AG04449 (cell line): ENCODE measurements at regions not wholly inside any gene's neighbourhood (a gene's known extent, or its start where the extent isn't known, plus 50 kb on each side); places are given as distances from the start of the nearest gene placed in this dataset.

ENCODE experiments used
- CTCF ChIA-PET: fragments of 350-600 bp; formaldehyde crosslinking; extraction: SDS; loops from one replicate; lab custom pipeline; 2021; ENCODE audit warnings: antibody characterized with exemption; lab: Yijun Ruan, JAX
- POLR2A ChIA-PET: fragments of 400-600, 350-600 bp; formaldehyde crosslinking; extraction: SDS; loops from one replicate; lab custom pipeline; 2020; ENCODE audit warnings: antibody characterized with exemption, inconsistent platforms; lab: Yijun Ruan, JAX
- DNase-seq: peaks from one replicate; pipeline ENCODE4 v3.0.0-alpha.2; 2010; ENCODE audit warnings: low read depth, low spot score
- H3K4me3 ChIP-seq: 2 replicates; pipeline ENCODE4 v1.5.1; 2011; ENCODE audit warnings: low read depth, mild to moderate bottlenecking, control low read depth, low read length
- TF ChIP-seq, protein P1 (sequence below): IDR thresholded peaks from one replicate; pipeline ENCODE4 v1.5.1; 2011; ENCODE audit warnings: mild to moderate bottlenecking, moderate library complexity, low read length, control low read depth, inconsistent platforms; ENCODE audit not compliant: insufficient read depth; ENCODE audit errors: missing control alignments

DNA sequence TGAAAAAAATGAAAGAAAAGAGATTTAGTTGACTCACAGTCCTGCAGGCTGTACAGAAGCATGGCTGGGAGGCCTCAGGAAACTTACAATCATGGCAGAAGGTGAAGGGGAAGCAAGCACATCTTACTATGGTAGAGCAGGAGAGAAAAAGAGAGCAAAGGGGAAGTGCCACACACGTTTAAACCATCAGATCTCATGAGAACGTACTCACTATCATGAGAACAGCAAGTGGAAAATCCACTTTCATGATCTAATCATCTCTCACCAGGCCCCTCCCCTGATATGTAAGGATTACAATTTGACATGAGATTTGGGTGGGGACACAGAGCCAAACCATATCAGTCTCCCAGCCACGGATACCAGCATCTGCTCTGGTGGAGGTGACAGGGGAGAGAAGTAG is 50.8 kb upstream of the CPOX start:
- DNase-seq: no peak
- POLR2A ChIA-PET: no interaction called here
- TF ChIP-seq, protein P1, sequence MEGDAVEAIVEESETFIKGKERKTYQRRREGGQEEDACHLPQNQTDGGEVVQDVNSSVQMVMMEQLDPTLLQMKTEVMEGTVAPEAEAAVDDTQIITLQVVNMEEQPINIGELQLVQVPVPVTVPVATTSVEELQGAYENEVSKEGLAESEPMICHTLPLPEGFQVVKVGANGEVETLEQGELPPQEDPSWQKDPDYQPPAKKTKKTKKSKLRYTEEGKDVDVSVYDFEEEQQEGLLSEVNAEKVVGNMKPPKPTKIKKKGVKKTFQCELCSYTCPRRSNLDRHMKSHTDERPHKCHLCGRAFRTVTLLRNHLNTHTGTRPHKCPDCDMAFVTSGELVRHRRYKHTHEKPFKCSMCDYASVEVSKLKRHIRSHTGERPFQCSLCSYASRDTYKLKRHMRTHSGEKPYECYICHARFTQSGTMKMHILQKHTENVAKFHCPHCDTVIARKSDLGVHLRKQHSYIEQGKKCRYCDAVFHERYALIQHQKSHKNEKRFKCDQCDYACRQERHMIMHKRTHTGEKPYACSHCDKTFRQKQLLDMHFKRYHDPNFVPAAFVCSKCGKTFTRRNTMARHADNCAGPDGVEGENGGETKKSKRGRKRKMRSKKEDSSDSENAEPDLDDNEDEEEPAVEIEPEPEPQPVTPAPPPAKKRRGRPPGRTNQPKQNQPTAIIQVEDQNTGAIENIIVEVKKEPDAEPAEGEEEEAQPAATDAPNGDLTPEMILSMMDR: no peak
- CTCF ChIA-PET: no interaction called here
- no peak overlapping the region for H3K4me3 ChIP-seq

DNA sequence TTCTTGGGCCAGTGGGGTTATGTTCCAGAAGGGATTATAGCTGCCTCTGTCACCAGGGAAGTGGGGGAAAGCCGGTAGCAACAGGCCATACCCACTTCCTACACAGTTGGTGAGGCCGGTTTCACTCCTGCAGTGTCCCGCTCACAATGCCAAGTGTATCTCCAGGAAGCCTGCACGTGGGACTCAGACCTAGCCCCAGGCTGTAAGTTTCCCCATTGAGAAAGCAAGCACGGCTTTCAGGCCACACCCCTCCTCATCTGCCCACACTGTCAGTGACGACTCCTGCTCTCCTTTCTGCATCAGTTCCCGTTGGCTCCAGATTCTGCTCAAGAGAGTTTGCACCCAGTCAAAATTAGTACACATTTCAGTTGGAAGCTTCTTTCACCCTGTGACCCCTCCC is 51.6 kb upstream of the CPOX start:
- DNase-seq: no peak
- CTCF ChIA-PET: interaction anchor here (0.8 to 1.5 kb wide), 2 partner anchors 12 to 36 kb away, joined by 3 read pairs; no protein-coding TSS in a partner anchor
- H3K4me3 ChIP-seq: no peak overlapping the region
- TF ChIP-seq, protein P1: no peak
- POLR2A ChIA-PET: no interaction called here

DNA sequence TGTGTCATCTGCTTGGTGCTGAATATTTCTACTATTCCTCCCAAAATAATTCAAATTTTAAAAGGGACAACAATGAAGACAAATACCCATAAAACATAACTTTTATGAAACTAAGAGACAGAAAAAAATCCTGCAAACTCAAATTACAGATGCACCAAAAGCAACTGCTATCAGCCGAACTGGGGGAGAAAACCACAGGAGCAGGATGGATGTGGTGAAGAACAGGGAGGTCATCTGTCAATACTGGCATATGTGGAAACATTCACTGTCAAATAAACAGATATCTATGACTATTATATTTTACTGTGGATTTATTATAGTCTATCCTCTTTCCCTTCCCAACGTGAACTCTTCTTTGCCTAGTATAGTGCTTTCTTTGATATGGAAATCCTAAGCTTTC is 53.3 kb upstream of the CPOX start:
- CTCF ChIA-PET: interaction anchor here (1.2 to 1.3 kb wide), 3 partner anchors 11 to 43 kb away, joined by 3 to 7 read pairs (median 4); no protein-coding TSS in a partner anchor
- DNase-seq: no peak
- TF ChIP-seq, protein P1: no peak
- POLR2A ChIA-PET: no interaction called here
- H3K4me3 ChIP-seq: no peak overlapping the region

DNA sequence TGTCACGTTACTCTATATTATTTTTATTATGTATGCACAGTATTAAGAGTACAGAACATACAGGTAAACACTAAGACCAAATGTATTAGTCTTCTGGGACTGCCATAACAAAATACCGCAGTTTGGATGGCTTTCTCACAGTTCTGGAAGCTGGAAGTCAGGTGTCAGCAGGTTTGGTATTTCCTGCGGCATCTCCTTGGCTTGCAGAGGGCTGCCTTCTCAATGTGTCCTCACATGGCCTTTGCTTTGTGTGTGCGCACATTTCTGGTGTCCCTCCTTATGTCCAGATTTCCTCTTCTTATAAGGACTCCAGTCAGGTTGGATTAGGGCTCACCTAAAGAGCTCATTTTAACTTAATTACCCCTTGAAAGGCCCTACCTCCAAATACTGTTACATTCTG is 53.8 kb upstream of the CPOX start:
- ChIA-PET POLR2A (no interaction called here), CTCF (interaction anchor here (1.2 to 1.3 kb wide), 2 partner anchors 10 to 44 kb away, joined by 4 to 7 read pairs; no protein-coding TSS in a partner anchor)
- DNase-seq: peak; percentile 16
- TF ChIP-seq, protein P1: no peak
- no peak overlapping the region for H3K4me3 ChIP-seq

DNA sequence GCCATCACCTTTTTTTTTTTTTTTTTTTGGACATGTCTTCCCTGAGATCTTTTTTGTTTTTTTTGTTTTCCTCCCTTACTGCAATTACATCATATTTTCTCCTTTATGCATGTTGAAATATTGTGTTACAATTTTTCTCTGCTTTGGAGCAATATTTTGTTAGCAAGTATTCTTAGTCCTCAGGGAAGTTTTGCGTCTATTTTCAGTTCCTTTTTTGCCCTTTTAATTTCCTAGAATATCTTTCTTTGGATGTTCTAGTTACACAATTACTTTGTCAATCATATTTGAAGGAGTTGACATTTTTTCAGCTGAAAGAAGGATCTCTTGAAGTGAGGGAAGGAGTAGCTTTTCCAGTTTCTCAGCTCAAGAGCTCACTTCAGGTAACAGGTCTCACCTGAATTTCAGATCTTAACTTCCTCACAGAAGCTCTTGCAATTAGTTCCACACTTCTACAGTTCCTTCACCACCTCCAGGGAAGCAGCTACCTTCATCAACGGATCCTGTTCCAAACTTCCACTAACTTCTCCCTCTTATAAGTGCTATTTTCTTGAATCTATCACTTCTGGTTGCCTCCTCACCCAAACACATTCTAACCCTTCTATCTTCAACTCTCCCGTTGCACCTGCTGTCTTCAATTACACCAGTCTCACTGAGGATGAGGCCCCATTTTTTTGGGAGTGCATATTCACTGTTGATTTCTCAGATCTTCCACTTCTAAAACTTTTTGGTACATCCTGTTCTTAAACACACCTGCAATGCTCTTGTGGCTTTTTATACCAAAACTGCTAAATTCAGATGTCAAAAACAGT is 57.8 kb upstream of the CPOX start:
- POLR2A ChIA-PET: no interaction called here
- TF ChIP-seq, protein P1: no peak
- CTCF ChIA-PET: interaction anchor here (1.1 kb wide), 1 partner anchor 29 kb away, joined by 3 read pairs; no protein-coding TSS in a partner anchor
- DNase-seq: no peak
- H3K4me3 ChIP-seq: no peak overlapping the region

DNA sequence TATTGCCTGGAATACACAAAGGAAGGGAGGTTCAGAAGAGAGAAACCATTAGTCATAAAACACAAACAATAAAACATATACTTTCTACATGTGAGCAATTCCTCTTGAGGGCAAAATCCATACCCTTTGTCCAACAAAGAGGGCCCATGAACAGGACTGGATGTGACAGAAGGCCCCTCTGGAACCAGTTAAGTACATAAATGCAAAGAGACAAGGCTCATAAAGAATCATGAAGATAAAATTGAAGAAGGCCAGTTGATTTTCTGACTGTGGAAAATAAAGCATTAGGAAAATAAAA is 58.3 kb upstream of the CPOX start:
- H3K4me3 ChIP-seq: no peak overlapping the region
- TF ChIP-seq, protein P1: no peak
- POLR2A ChIA-PET: no interaction called here
- no peak for DNase-seq
- CTCF ChIA-PET: no interaction called here
